Type B pancreatic cell (in vitro differentiated cells): ENCODE measurements at regions not wholly inside any gene's neighbourhood (a gene's known extent, or its start where the extent isn't known, plus 50 kb on each side); places are given as distances from the start of the nearest gene placed in this dataset.
A peak's percentile ranks its signal among the peaks of the same experiment; 100 is the strongest.
"Not testable (repeated sequence)": the region's sequence is repeated elsewhere in the genome, so short reads cannot be mapped to it uniquely, and the experiment has no call there.

ENCODE experiments used
- DNase-seq: peaks from one replicate; pipeline ENCODE4 v3.0.0; 2021; ENCODE audit warnings: mixed read lengths; ENCODE audit not compliant: unreplicated experiment; ENCODE audit errors: extremely low spot score
- H3K27ac Mint-ChIP-seq: 2 replicates; pipeline ENCODE4 v1.8.0; 2021; ENCODE audit warnings: mild to moderate bottlenecking, mixed read lengths
- H3K27me3 Mint-ChIP-seq: 2 replicates; pipeline ENCODE4 v1.8.0; 2021; ENCODE audit warnings: mixed read lengths
- H3K36me3 Mint-ChIP-seq: 2 replicates; pipeline ENCODE4 v1.8.0; 2021; ENCODE audit warnings: mixed read lengths
- H3K4me1 Mint-ChIP-seq: one replicate; pipeline ENCODE4 v1.8.0; 2021; ENCODE audit warnings: mixed read lengths; ENCODE audit not compliant: unreplicated experiment
- H3K4me3 Mint-ChIP-seq: 2 replicates; pipeline ENCODE4 v1.8.0; 2021; ENCODE audit warnings: mild to moderate bottlenecking, mixed read lengths
- H3K9me3 Mint-ChIP-seq: 2 replicates; pipeline ENCODE4 v1.8.0; 2021; ENCODE audit warnings: mixed read lengths
- TF ChIP-seq, protein P1 (sequence below): fragments of 200-600 bp; sonication (generic); conservative IDR thresholded peaks from 2 replicates; pipeline ENCODE4 v1.5.0; 2021; ENCODE audit warnings: antibody characterized with exemption, mild to moderate bottlenecking

GRCh38 chr2:239818086-239818485 is 207.1 kb downstream of the NDUFA10 start:
- no peak overlapping the region for H3K27ac Mint-ChIP-seq
- no peaks in the 10 kb centered on the region for H3K9me3 Mint-ChIP-seq
- H3K4me1 Mint-ChIP-seq, result peaks cover 16% of the 10 kb centered on the region
- no peak overlapping the region for H3K4me3 Mint-ChIP-seq
- no peaks in the 10 kb centered on the region for H3K36me3 Mint-ChIP-seq
- TF ChIP-seq, protein P1, sequence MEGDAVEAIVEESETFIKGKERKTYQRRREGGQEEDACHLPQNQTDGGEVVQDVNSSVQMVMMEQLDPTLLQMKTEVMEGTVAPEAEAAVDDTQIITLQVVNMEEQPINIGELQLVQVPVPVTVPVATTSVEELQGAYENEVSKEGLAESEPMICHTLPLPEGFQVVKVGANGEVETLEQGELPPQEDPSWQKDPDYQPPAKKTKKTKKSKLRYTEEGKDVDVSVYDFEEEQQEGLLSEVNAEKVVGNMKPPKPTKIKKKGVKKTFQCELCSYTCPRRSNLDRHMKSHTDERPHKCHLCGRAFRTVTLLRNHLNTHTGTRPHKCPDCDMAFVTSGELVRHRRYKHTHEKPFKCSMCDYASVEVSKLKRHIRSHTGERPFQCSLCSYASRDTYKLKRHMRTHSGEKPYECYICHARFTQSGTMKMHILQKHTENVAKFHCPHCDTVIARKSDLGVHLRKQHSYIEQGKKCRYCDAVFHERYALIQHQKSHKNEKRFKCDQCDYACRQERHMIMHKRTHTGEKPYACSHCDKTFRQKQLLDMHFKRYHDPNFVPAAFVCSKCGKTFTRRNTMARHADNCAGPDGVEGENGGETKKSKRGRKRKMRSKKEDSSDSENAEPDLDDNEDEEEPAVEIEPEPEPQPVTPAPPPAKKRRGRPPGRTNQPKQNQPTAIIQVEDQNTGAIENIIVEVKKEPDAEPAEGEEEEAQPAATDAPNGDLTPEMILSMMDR, result no peak
- H3K27me3 Mint-ChIP-seq, result peaks cover 10% of the 10 kb centered on the region
- DNase-seq, result peak; percentile 49

- not testable (repeated sequence) for H3K9me3 Mint-ChIP-seq, H3K36me3 Mint-ChIP-seq, H3K4me3 Mint-ChIP-seq, H3K27ac Mint-ChIP-seq, H3K27me3 Mint-ChIP-seq
- peaks cover 16% of the 10 kb centered on the region for H3K4me1 Mint-ChIP-seq
- DNase-seq, result peak; percentile 48
These were observed 207.6 kb downstream of the NDUFA10 start for GRCh38 chr2:239817468-239818031.

GRCh38 chr2:239816576-239817467 is 208.3 kb downstream of the NDUFA10 start:
- H3K27me3 Mint-ChIP-seq, result peaks cover 4% of the 10 kb centered on the region
- no peak overlapping the region for H3K27ac Mint-ChIP-seq
- peak; percentile 52 for DNase-seq
- no peaks in the 10 kb centered on the region for H3K36me3 Mint-ChIP-seq
- no peaks in the 10 kb centered on the region for H3K9me3 Mint-ChIP-seq
- H3K4me3 Mint-ChIP-seq, result no peak overlapping the region
- H3K4me1 Mint-ChIP-seq, result peaks cover 16% of the 10 kb centered on the region
- TF ChIP-seq, protein P1, result no peak

DNA sequence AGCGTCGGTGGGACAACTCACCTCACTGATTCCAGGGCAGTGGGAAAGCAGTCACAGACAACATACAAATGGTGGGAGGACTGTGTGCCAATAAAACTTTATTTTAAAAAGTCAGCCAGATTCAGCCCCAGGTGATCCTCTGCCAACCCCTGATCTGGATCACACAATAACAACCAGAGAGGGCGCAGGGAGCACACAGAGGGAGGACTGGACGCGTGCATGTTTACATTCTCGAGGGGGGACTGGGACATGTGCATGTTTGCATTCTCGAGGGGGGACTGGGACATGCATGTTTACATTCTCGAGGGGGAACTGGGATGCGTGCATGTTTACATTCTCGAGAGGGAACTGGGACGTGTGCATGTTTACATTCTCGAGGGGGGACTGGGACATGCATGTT is 209.5 kb downstream of the NDUFA10 start:
- TF ChIP-seq, protein P1, result no peak
- Mint-ChIP-seq H3K27me3 (peaks cover 2% of the 10 kb centered on the region), H3K9me3 (no peaks in the 10 kb centered on the region), H3K4me3 (no peak overlapping the region), H3K27ac (no peak overlapping the region), H3K36me3 (no peaks in the 10 kb centered on the region), H3K4me1 (peaks cover 16% of the 10 kb centered on the region)
- DNase-seq, result no peak

GRCh38 chr2:239814861-239815601 is 210.1 kb downstream of the NDUFA10 start:
- peaks cover 16% of the 10 kb centered on the region for H3K4me1 Mint-ChIP-seq
- H3K36me3 Mint-ChIP-seq, result no peaks in the 10 kb centered on the region
- no peak overlapping the region for H3K27ac Mint-ChIP-seq
- peaks cover 4% of the 10 kb centered on the region for H3K27me3 Mint-ChIP-seq
- TF ChIP-seq, protein P1, result no peak
- no peak overlapping the region for H3K4me3 Mint-ChIP-seq
- no peak for DNase-seq
- no peaks in the 10 kb centered on the region for H3K9me3 Mint-ChIP-seq
